HCT116 (cell line): ENCODE measurements at regions not wholly inside any gene's neighbourhood (a gene's known extent, or its start where the extent isn't known, plus 50 kb on each side); places are given as distances from the start of the nearest gene placed in this dataset.

ENCODE experiments used
- ATAC-seq: fragments of 200-7000 bp; cut with Tn5 transposase; 2 replicates; pipeline ENCODE4 v1.9.1; 2020; ENCODE audit warnings: mild to moderate bottlenecking, moderate library complexity
- BruUV-seq: library from RNA; stranded (reverse); fragments of 400-500 nt; replicated peaks from 2 replicates; lab custom pipeline; 2021; lab: Mats Ljungman, UMichigan
- CTCF ChIA-PET: fragments of 300-600 bp; sonication (Branson Sonifier 250); formaldehyde crosslinking; loops from one replicate; lab custom pipeline; 2021; ENCODE audit warnings: antibody characterized with exemption; lab: Charles Lee
- POLR2A ChIA-PET: fragments of 300-600, 350-600 bp; sonication (Branson Sonifier 250); formaldehyde crosslinking; loops from one replicate; lab custom pipeline; 2021; ENCODE audit warnings: antibody characterized with exemption; lab: Charles Lee
- RAD21 ChIA-PET, 2 experiments: fragments of 300-600 bp; sonication (Branson Sonifier 250); formaldehyde crosslinking; loops; one replicate each; lab custom pipeline; 2023; ENCODE audit warnings: low total read pairs in 2 of 2; ENCODE audit not compliant: uncharacterized antibody in 2 of 2, unreplicated experiment in 2 of 2, low non-redundant PET in 1 of 2; lab: Charles Lee
- DNase-seq: peaks from one replicate; pipeline ENCODE4 v3.0.0-alpha.2; 2010; ENCODE audit warnings: low read depth, low spot score
- H2AFZ ChIP-seq: fragments of 200-600 bp; shearing (Covaris generic), sonication (generic); 2 replicates; pipeline ENCODE4 v1.6.1; 2017; ENCODE audit warnings: low read depth, mixed run types, mixed read lengths, antibody characterized with exemption, low read length; ENCODE audit not compliant: poor library complexity, severe bottlenecking
- H3K27ac ChIP-seq: 2 replicates; pipeline ENCODE4 v1.5.1; 2012; ENCODE audit warnings: low read depth, low read length
- H3K27me3 ChIP-seq: fragments of 200-600 bp; sonication (generic); 2 replicates; pipeline ENCODE4 v1.6.1; 2016; ENCODE audit warnings: mixed run types, low read length, mixed read lengths; ENCODE audit not compliant: insufficient read depth
- H3K36me3 ChIP-seq, 2 experiments: fragments of 200-500 bp in 1 of 2; fragments of 200-600 bp in 1 of 2; sonication (Bioruptor generic) in 1 of 2; sonication (generic) in 1 of 2; 2 replicates each; pipeline versions ENCODE4 v1.5.1 to v1.6.1; 2014 to 2016; ENCODE audit warnings: low read length in 2 of 2, inconsistent platforms in 1 of 2, mixed read lengths in 1 of 2, mixed run types in 1 of 2; ENCODE audit not compliant: insufficient read depth in 2 of 2, control insufficient read depth in 1 of 2
- H3K4me1 ChIP-seq, 2 experiments: fragments of 200-600 bp in 1 of 2; sonication (generic) in 1 of 2; 2 replicates each; pipeline versions ENCODE4 v1.5.1 to v1.6.1; 2012 to 2017; ENCODE audit warnings: low read length in 2 of 2, inconsistent platforms in 1 of 2, mild to moderate bottlenecking in 1 of 2, mixed read lengths in 1 of 2, mixed run types in 1 of 2, moderate library complexity in 1 of 2; ENCODE audit not compliant: insufficient read depth in 2 of 2, control insufficient read depth in 1 of 2
- H3K4me2 ChIP-seq: fragments of 200-600 bp; sonication (generic); 2 replicates; pipeline ENCODE4 v1.6.1; 2017; ENCODE audit warnings: mixed run types, low read length, mixed read lengths
- H3K4me3 ChIP-seq, 2 experiments: fragments of 200-600 bp in 1 of 2; sonication (generic) in 1 of 2; replicated peaks in 1 of 2; 2 replicates each; pipeline ENCODE4 v1.5.1; 2011 to 2016; ENCODE audit warnings: low read length in 2 of 2, control low read depth in 1 of 2, low read depth in 1 of 2, mild to moderate bottlenecking in 1 of 2, mixed read lengths in 1 of 2, mixed run types in 1 of 2
- H3K79me2 ChIP-seq: fragments of 200-600 bp; sonication (generic); 2 replicates; pipeline ENCODE4 v1.6.1; 2017; ENCODE audit warnings: mild to moderate bottlenecking, mixed run types, low read length, moderate library complexity, mixed read lengths; ENCODE audit not compliant: insufficient read depth
- H3K9ac ChIP-seq: fragments of 200-600 bp; sonication (generic); 2 replicates; pipeline ENCODE4 v1.6.1; 2016; ENCODE audit warnings: low read length, mixed read lengths
- H3K9me2 ChIP-seq: fragments of 200-600 bp; sonication (generic), shearing (Covaris generic); 2 replicates; pipeline ENCODE4 v1.6.1; 2017; ENCODE audit warnings: mixed run types, mild to moderate bottlenecking, moderate library complexity; ENCODE audit not compliant: insufficient read depth
- H3K9me3 ChIP-seq, 2 experiments: fragments of 200-500 bp in 1 of 2; fragments of 200-600 bp in 1 of 2; sonication (Bioruptor generic) in 1 of 2; sonication (generic) in 1 of 2; 2 replicates each; pipeline ENCODE4 v1.6.1; 2014 to 2017; ENCODE audit warnings: low read length in 2 of 2, mixed read lengths in 2 of 2, inconsistent platforms in 1 of 2, low read depth in 1 of 2, mild to moderate bottlenecking in 1 of 2, mixed run types in 1 of 2, moderate library complexity in 1 of 2; ENCODE audit not compliant: control insufficient read depth in 1 of 2, insufficient read depth in 1 of 2
- H4K20me1 ChIP-seq: fragments of 200-600 bp; sonication (generic), shearing (Covaris generic); 2 replicates; pipeline ENCODE4 v1.6.1; 2017; ENCODE audit warnings: mixed run types, mild to moderate bottlenecking, moderate library complexity; ENCODE audit not compliant: insufficient read depth
- ATF3 ChIP-seq: IDR thresholded peaks from 2 replicates; pipeline ENCODE4 v1.6.1; 2012
- CTCF ChIP-seq, 3 experiments: fragments of 200-600 bp in 1 of 3; sonication (generic) in 1 of 3; IDR thresholded peaks in 2 of 3; conservative IDR thresholded peaks in 1 of 3; 2 replicates each; pipeline ENCODE4 v1.5.1; 2012 to 2017; ENCODE audit warnings: low read depth in 2 of 3, low read length in 2 of 3, antibody characterized with exemption in 1 of 3, borderline replicate concordance in 1 of 3, control low read depth in 1 of 3, mild to moderate bottlenecking in 1 of 3, mixed read lengths in 1 of 3, mixed run types in 1 of 3, moderate library complexity in 1 of 3; ENCODE audit not compliant: insufficient read depth in 1 of 3
- EZH2 ChIP-seq: fragments of 200-600 bp; sonication (generic); IDR thresholded peaks from 2 replicates; pipeline ENCODE4 v1.6.1; 2017; ENCODE audit warnings: antibody characterized with exemption, mixed run types
- JUND ChIP-seq: IDR thresholded peaks from 2 replicates; pipeline ENCODE4 v1.6.1; 2012
- POLR2A ChIP-seq: IDR thresholded peaks from 2 replicates; pipeline ENCODE4 v1.7.0; 2011; ENCODE audit warnings: borderline replicate concordance; ENCODE audit not compliant: insufficient read depth, insufficient read length; ENCODE audit errors: extremely low read depth
- POLR2AphosphoS5 ChIP-seq: IDR thresholded peaks from 2 replicates; pipeline ENCODE4 v1.6.1; 2011; ENCODE audit warnings: mild to moderate bottlenecking, low read depth, low read length, moderate library complexity
- SRF ChIP-seq: IDR thresholded peaks from 2 replicates; pipeline ENCODE4 v1.6.1; 2012; ENCODE audit warnings: low read depth
- TCF7L2 ChIP-seq: IDR thresholded peaks from 2 replicates; pipeline ENCODE4 v1.7.0; 2011; ENCODE audit warnings: borderline replicate concordance, inconsistent platforms; ENCODE audit not compliant: insufficient read depth, insufficient read length; ENCODE audit errors: extremely low read depth
- YY1 ChIP-seq: IDR thresholded peaks from 2 replicates; pipeline ENCODE4 v1.6.1; 2011; ENCODE audit warnings: low read length, low read depth, moderate library complexity, mild to moderate bottlenecking; ENCODE audit not compliant: insufficient replicate concordance; ENCODE audit errors: extremely low read depth
- ZBTB33 ChIP-seq: IDR thresholded peaks from 2 replicates; pipeline ENCODE4 v1.6.1; 2011; ENCODE audit warnings: mild to moderate bottlenecking, low read length, moderate library complexity; ENCODE audit not compliant: insufficient replicate concordance; ENCODE audit errors: extremely low read depth
- ZFX ChIP-seq: fragments of 450-650 bp; IDR thresholded peaks from 2 replicates; pipeline ENCODE4 v1.6.1; 2017
- intact Hi-C: fragments of 100-400 bp; cut with micrococcal nuclease; formaldehyde crosslinking; loops from 2 replicates; pipeline ENCODE4 v1.10.0; 2022
- TF ChIP-seq, protein P1 (sequence below): IDR thresholded peaks from 2 replicates; pipeline ENCODE4 v1.6.1; 2012

GRCh38 chr7:81079746-81080145 lies 160.9 kb upstream of the SEMA3C start:
- Histone ChIP-seq H3K79me2 (no peaks in the 10 kb centered on the region), H3K4me2 (no peak overlapping the region), H2AFZ (no peak overlapping the region), H3K27me3 (no peaks in the 10 kb centered on the region), H3K4me3 (no peak overlapping the region), H3K36me3 (no peaks in the 10 kb centered on the region), H3K27ac (no peak overlapping the region), H3K9ac (no peak overlapping the region), H3K4me1 (peaks cover 7 to 9% of the 10 kb centered on the region in 2 experiments), H3K9me2 (no peaks in the 10 kb centered on the region), H3K9me3 (no peaks in the 10 kb centered on the region), H4K20me1 (no peaks in the 10 kb centered on the region)
- DNase-seq (no peak), ATAC-seq (no peak)
- intact Hi-C loops, result loop anchor here (10.0 kb wide), 1 partner anchor 355 kb away; no protein-coding TSS in a partner anchor
- CTCF ChIA-PET, result no interaction called here
- POLR2A ChIA-PET, result no interaction called here
- no TSS peak for BruUV-seq
- TF ChIP-seq YY1, result no peak
- TF ChIP-seq, protein P1, sequence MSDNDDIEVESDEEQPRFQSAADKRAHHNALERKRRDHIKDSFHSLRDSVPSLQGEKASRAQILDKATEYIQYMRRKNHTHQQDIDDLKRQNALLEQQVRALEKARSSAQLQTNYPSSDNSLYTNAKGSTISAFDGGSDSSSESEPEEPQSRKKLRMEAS, result no peak
- TF ChIP-seq TCF7L2, result no peak
- TF ChIP-seq EZH2, result no peak
- TF ChIP-seq ZFX, result no peak
- no peak for TF ChIP-seq ZBTB33
- TF ChIP-seq CTCF (IDR thresholded peaks at IDR 0.05 in 2 of 3, conservative IDR thresholded peaks at IDR 0.05 in 1 of 3; ENCODE audit: borderline replicate concordance in 1 of 3, insufficient read depth in 1 of 3, low read depth in 2 of 3, low read length in 2 of 3), result no peak
- no peak for TF ChIP-seq SRF
- no peak for TF ChIP-seq POLR2A
- TF ChIP-seq POLR2AphosphoS5, result no peak
- no peak for TF ChIP-seq ATF3
- TF ChIP-seq JUND, result no peak
- RAD21 ChIA-PET, result no interaction called here
